ENCODE measurements at regions not wholly inside any gene's neighbourhood (a gene's known extent, or its start where the extent isn't known, plus 50 kb on each side); places are given as distances from the start of the nearest gene placed in this dataset.

DNA sequence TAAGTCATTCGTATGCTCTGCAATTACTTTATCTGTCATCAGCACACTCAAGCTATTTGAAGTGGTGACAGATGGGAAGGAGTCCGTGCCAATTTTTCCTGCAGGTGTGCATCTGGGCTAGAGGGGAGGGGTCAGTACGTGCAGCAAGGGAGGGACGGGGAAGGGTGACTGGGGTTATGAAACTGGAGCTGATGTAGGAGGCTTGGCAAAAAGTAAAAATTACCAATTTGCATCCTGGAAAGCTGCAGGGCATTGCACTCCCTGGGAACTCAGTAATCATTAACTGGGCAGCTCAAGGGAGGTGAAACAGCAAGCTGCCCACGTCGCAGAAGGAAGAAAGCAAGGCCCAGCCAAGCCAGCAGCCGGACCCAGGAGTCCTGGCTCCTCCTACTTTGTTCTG lies 87.1 kb upstream of the TMEM45B start:
- Histone ChIP-seq H3F3A (ENCODE audit: low read depth) (no peaks in the 10 kb centered on the region), H3K79me2 (ENCODE audit: low read depth) (no peaks in the 10 kb centered on the region), H4K20me1 (ENCODE audit: low read depth) (no peaks in the 10 kb centered on the region), H3K27ac (no peak overlapping the region), H3K9ac (no peak overlapping the region), H3K36me3 (no peaks in the 10 kb centered on the region), H3K4me1 (no peaks in the 10 kb centered on the region), H3K4me2 (no peak overlapping the region), H3K4me3 (no peak overlapping the region), H3K9me3 (ENCODE audit: low read depth) (no peaks in the 10 kb centered on the region), H2AFZ (replicated peaks) (no peak overlapping the region), H3K27me3 (no peaks in the 10 kb centered on the region)
- Mint-ChIP-seq H3K36me3 (no peaks in the 10 kb centered on the region), H3K9me3 (no peaks in the 10 kb centered on the region), H3K27ac (no peak overlapping the region), H3K4me3 (no peak overlapping the region), H3K4me1 (no peaks in the 10 kb centered on the region), H3K27me3 (ENCODE audit: insufficient read depth, low read depth) (peaks cover 4% of the 10 kb centered on the region)
- no peak for DNase-seq (ENCODE audit: low spot score)
- no peak for TF ChIP-seq EZH2phosphoT487 (IDR thresholded peaks at IDR 0.05)
- no peak for TF ChIP-seq CTCF (IDR thresholded peaks at IDR 0.05)
- TF ChIP-seq EZH2 (IDR thresholded peaks at IDR 0.05): no peak

- peaks cover under 1% of the 10 kb centered on the region for H3K27me3 Mint-ChIP-seq (ENCODE audit: insufficient read depth, low read depth)
- no peaks in the 10 kb centered on the region for H3K36me3 ChIP-seq
- H3K36me3 Mint-ChIP-seq: no peaks in the 10 kb centered on the region
- no peaks in the 10 kb centered on the region for H3K9me3 Mint-ChIP-seq
- H4K20me1 ChIP-seq (ENCODE audit: low read depth): no peaks in the 10 kb centered on the region
- no peak overlapping the region for H3K4me3 Mint-ChIP-seq
- no peak overlapping the region for H3K4me3 ChIP-seq
- no peak overlapping the region for H3K27ac Mint-ChIP-seq
- no peaks in the 10 kb centered on the region for H3K4me1 Mint-ChIP-seq
- TF ChIP-seq CTCF (IDR thresholded peaks at IDR 0.05) (no peak), EZH2phosphoT487 (IDR thresholded peaks at IDR 0.05) (no peak), EZH2 (IDR thresholded peaks at IDR 0.05) (no peak)
- H3K9ac ChIP-seq: no peak overlapping the region
- H3F3A ChIP-seq (ENCODE audit: low read depth): no peaks in the 10 kb centered on the region
- H2AFZ ChIP-seq (replicated peaks): no peak overlapping the region
- no peaks in the 10 kb centered on the region for H3K27me3 ChIP-seq
- no peaks in the 10 kb centered on the region for H3K79me2 ChIP-seq (ENCODE audit: low read depth)
- H3K27ac ChIP-seq: no peak overlapping the region
- no peak overlapping the region for H3K4me2 ChIP-seq
- no peak for DNase-seq (ENCODE audit: low spot score)
- no peaks in the 10 kb centered on the region for H3K4me1 ChIP-seq
- no peaks in the 10 kb centered on the region for H3K9me3 ChIP-seq (ENCODE audit: low read depth)
These were observed 86.4 kb upstream of the TMEM45B start for GRCh38 chr11:129729216-129729615.

- Histone ChIP-seq H3K4me2 (no peak overlapping the region), H3K36me3 (no peaks in the 10 kb centered on the region), H3K27ac (no peak overlapping the region), H3F3A (ENCODE audit: low read depth) (no peaks in the 10 kb centered on the region), H3K9me3 (ENCODE audit: low read depth) (no peaks in the 10 kb centered on the region), H2AFZ (replicated peaks) (no peak overlapping the region), H3K9ac (no peak overlapping the region), H4K20me1 (ENCODE audit: low read depth) (no peaks in the 10 kb centered on the region), H3K79me2 (ENCODE audit: low read depth) (no peaks in the 10 kb centered on the region), H3K4me3 (no peak overlapping the region), H3K4me1 (no peaks in the 10 kb centered on the region), H3K27me3 (no peaks in the 10 kb centered on the region)
- Mint-ChIP-seq H3K9me3 (no peaks in the 10 kb centered on the region), H3K27me3 (ENCODE audit: insufficient read depth, low read depth) (no peaks in the 10 kb centered on the region), H3K36me3 (no peaks in the 10 kb centered on the region), H3K4me3 (no peak overlapping the region), H3K4me1 (no peaks in the 10 kb centered on the region), H3K27ac (no peak overlapping the region)
- DNase-seq (ENCODE audit: low spot score): no peak
- no peak for TF ChIP-seq CTCF (IDR thresholded peaks at IDR 0.05)
- no peak for TF ChIP-seq EZH2phosphoT487 (IDR thresholded peaks at IDR 0.05)
- no peak for TF ChIP-seq EZH2 (IDR thresholded peaks at IDR 0.05)
These were observed 85.8 kb upstream of the TMEM45B start for GRCh38 chr11:129729823-129730222.

DNA sequence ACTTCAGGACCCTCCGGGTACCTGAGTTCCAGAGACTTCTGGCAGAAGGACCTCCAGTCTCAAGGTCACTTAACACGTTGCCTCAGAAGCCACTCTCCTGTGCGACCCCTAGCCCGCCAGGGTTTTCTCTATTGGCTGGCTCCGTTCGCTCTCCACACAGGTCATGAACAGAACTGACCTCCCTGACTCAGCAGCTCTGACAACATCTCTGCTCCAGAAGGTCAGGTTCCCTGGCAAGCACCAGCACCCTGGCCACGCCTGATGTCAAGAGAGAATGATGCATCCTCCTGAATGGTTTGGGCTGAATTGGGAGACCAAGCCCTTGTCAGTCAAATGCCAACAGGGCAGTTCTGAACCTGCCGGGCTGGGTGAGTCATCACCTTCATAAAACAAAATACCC lies 84.3 kb upstream of the TMEM45B start:
- Histone ChIP-seq H3K79me2 (ENCODE audit: low read depth) (no peaks in the 10 kb centered on the region), H3K4me1 (no peaks in the 10 kb centered on the region), H3K4me2 (no peak overlapping the region), H3K27ac (no peak overlapping the region), H3K9ac (no peak overlapping the region), H2AFZ (replicated peaks) (no peak overlapping the region), H3K9me3 (ENCODE audit: low read depth) (no peaks in the 10 kb centered on the region), H3F3A (ENCODE audit: low read depth) (no peaks in the 10 kb centered on the region), H4K20me1 (ENCODE audit: low read depth) (no peaks in the 10 kb centered on the region), H3K27me3 (no peaks in the 10 kb centered on the region), H3K36me3 (no peaks in the 10 kb centered on the region), H3K4me3 (no peak overlapping the region)
- Mint-ChIP-seq H3K27me3 (ENCODE audit: insufficient read depth, low read depth) (no peaks in the 10 kb centered on the region), H3K27ac (no peak overlapping the region), H3K36me3 (no peaks in the 10 kb centered on the region), H3K9me3 (no peaks in the 10 kb centered on the region), H3K4me1 (no peaks in the 10 kb centered on the region), H3K4me3 (no peak overlapping the region)
- no peak for DNase-seq (ENCODE audit: low spot score)
- TF ChIP-seq CTCF (IDR thresholded peaks at IDR 0.05) (no peak), EZH2 (IDR thresholded peaks at IDR 0.05) (no peak), EZH2phosphoT487 (IDR thresholded peaks at IDR 0.05) (no peak)

Measured in neural progenitor cell (in vitro differentiated cells).